PC-9 (cell line): ENCODE measurements at regions not wholly inside any gene's neighbourhood (a gene's known extent, or its start where the extent isn't known, plus 50 kb on each side); places are given as distances from the start of the nearest gene placed in this dataset.
"Not testable (repeated sequence)": the region's sequence is repeated elsewhere in the genome, so short reads cannot be mapped to it uniquely, and the experiment has no call there.

Experiments
- BruUV-seq: library from RNA; stranded (reverse); fragments of 400-500 nt; replicated peaks from 2 replicates; lab custom pipeline; 2021; lab: Mats Ljungman, UMichigan
- CTCF ChIA-PET: fragments of 300-600 bp; sonication (Branson Sonifier 250); formaldehyde crosslinking; loops from one replicate; lab custom pipeline; 2022; ENCODE audit warnings: antibody characterized with exemption; lab: Charles Lee
- POLR2A ChIA-PET: fragments of 300-600 bp; sonication (Branson Sonifier 250); formaldehyde crosslinking; loops from one replicate; lab custom pipeline; 2022; ENCODE audit warnings: antibody characterized with exemption; ENCODE audit not compliant: unreplicated experiment; lab: Charles Lee
- DNase-seq, 2 experiments: peaks; one replicate each; pipeline versions ENCODE4 v3.0.0 to v3.0.0-alpha.2; 2015 to 2022; ENCODE audit warnings: mixed read lengths in 1 of 2
- H2AFZ ChIP-seq: fragments of 200-600 bp; sonication (generic); 2 replicates; pipeline ENCODE4 v1.8.1; 2017; ENCODE audit warnings: antibody characterized with exemption
- H3F3A ChIP-seq: fragments of 200-600 bp; sonication (generic); 2 replicates; pipeline ENCODE4 v1.8.1; 2017; ENCODE audit warnings: antibody characterized with exemption, mild to moderate bottlenecking, low read depth; ENCODE audit not compliant: insufficient read depth
- H3K27ac ChIP-seq: fragments of 200-600 bp; sonication (generic); 2 replicates; pipeline ENCODE4 v1.6.1; 2016; ENCODE audit warnings: mixed run types
- H3K27me3 ChIP-seq: fragments of 200-600 bp; sonication (generic); 2 replicates; pipeline ENCODE4 v1.6.1; 2016; ENCODE audit warnings: low read depth, mixed run types; ENCODE audit not compliant: insufficient read depth
- H3K36me3 ChIP-seq: fragments of 200-600 bp; sonication (generic); 2 replicates; pipeline ENCODE4 v1.6.1; 2016; ENCODE audit warnings: low read depth, mixed run types
- H3K4me1 ChIP-seq: fragments of 200-600 bp; sonication (generic); replicated peaks from 2 replicates; pipeline ENCODE4 v1.6.1; 2016; ENCODE audit warnings: mixed run types; ENCODE audit not compliant: insufficient read depth
- H3K4me2 ChIP-seq: fragments of 200-600 bp; sonication (generic); 2 replicates; pipeline ENCODE4 v1.6.1; 2017; ENCODE audit warnings: mixed run types
- H3K4me3 ChIP-seq: fragments of 200-600 bp; sonication (generic); 2 replicates; pipeline ENCODE4 v1.6.1; 2016; ENCODE audit warnings: mixed run types
- H3K79me2 ChIP-seq: fragments of 200-600 bp; sonication (generic); 2 replicates; pipeline ENCODE4 v1.6.1; 2017; ENCODE audit warnings: low read depth, mixed run types
- H3K9me2 ChIP-seq: fragments of 200-600 bp; sonication (generic); 2 replicates; pipeline ENCODE4 v1.8.1; 2017; ENCODE audit warnings: mild to moderate bottlenecking; ENCODE audit not compliant: insufficient read depth
- H3K9me3 ChIP-seq: fragments of 200-600 bp; sonication (generic); 2 replicates; pipeline ENCODE4 v1.8.1; 2016; ENCODE audit warnings: low read depth; ENCODE audit not compliant: insufficient read depth
- H4K20me1 ChIP-seq: fragments of 200-600 bp; sonication (generic); 2 replicates; pipeline ENCODE4 v1.8.1; 2017; ENCODE audit not compliant: insufficient read depth
- EZH2 ChIP-seq: fragments of 200-600 bp; sonication (generic); IDR thresholded peaks from 2 replicates; pipeline ENCODE4 v1.8.0; 2017; ENCODE audit warnings: antibody characterized with exemption, low read depth
- intact Hi-C: fragments of 100-400 bp; cut with micrococcal nuclease; formaldehyde crosslinking; loops from one replicate; pipeline ENCODE4 v1.10.0; 2022; ENCODE audit not compliant: unreplicated experiment
- TF ChIP-seq, protein P1 (sequence below): fragments of 200-600 bp; sonication (generic); conservative IDR thresholded peaks from 2 replicates; pipeline ENCODE4 v1.6.1; 2017; ENCODE audit warnings: mixed run types, antibody characterized with exemption, mild to moderate bottlenecking, moderate library complexity

DNA sequence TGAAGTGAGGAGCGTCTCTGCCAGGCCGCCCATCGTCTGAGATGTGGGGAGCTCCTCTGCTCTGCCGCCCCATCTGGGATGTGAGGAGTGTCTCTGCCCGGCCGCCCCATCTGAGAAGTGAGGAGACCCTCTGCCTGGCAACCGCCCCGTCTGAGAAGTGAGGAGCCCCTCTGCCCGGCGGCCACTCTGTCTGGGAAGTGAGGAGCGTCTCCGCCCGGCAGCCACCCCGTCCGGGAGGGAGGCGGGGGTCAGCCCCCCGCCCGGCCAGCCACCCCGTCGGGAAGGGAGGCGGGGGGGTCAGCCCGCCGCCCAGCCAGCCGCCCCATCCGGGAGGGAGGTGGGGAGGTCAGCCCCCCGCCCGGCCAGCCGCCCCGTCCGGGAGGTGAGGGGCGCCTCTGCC, 77.6 kb upstream of the ADORA2B start:
- DNase-seq, H2AFZ ChIP-seq, H3K4me2 ChIP-seq, H4K20me1 ChIP-seq, CTCF ChIA-PET, H3K27me3 ChIP-seq, H3K4me3 ChIP-seq, H3K4me1 ChIP-seq, H3K9me2 ChIP-seq, H3F3A ChIP-seq, POLR2A ChIA-PET, intact Hi-C loops, H3K36me3 ChIP-seq, H3K79me2 ChIP-seq, BruUV-seq, H3K27ac ChIP-seq, H3K9me3 ChIP-seq: not testable (repeated sequence)

DNA sequence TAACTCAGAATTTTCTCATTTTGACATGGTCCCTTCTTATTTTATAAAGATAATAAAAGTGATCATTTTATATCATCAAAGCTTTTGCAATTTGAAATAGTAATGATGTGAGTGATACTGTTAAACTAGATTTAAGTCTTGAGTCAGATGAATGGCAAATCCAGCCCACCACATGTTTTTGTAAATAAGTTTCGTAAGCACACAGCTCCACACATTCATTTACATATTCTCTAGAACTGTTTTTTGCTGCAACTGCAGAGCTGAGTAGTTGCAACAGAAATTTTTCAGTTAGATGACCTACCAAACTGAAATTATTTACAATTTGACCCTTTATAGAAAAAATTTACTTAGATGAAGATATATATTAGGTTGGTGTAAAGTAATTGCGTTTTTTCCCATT, 75.1 kb upstream of the ADORA2B start:
- H2AFZ ChIP-seq, H3K9me2 ChIP-seq, intact Hi-C loops, H3F3A ChIP-seq, H4K20me1 ChIP-seq, H3K27ac ChIP-seq, DNase-seq, H3K9me3 ChIP-seq, H3K36me3 ChIP-seq, H3K4me2 ChIP-seq, H3K27me3 ChIP-seq, H3K79me2 ChIP-seq, H3K4me3 ChIP-seq, H3K4me1 ChIP-seq, POLR2A ChIA-PET, BruUV-seq, CTCF ChIA-PET: not testable (repeated sequence)

DNA sequence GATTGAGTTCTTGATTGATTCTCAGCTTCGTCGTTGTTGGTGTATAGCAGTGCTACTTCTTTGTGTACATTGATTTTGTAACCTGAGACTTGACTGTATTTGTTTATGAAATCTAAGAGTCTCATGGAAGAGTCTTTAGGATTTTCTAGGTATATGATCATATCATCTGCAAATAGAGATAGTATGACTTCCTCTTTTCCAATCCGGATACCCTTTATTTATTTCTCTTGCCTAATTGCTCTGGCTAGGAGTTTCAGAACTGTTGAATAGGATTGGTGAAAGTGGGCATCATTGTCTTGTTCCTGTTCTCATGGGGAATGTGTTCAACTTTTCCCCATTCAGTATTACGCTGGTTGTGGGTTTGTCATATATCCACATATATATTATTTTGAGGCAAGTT, 72.3 kb upstream of the ADORA2B start:
- H3K27me3 ChIP-seq, POLR2A ChIA-PET, H3K27ac ChIP-seq, H3K4me3 ChIP-seq, H3K4me1 ChIP-seq, H3K79me2 ChIP-seq, H4K20me1 ChIP-seq, H3K9me2 ChIP-seq, H3K9me3 ChIP-seq, CTCF ChIA-PET, H2AFZ ChIP-seq, BruUV-seq, H3K4me2 ChIP-seq, intact Hi-C loops, H3F3A ChIP-seq, H3K36me3 ChIP-seq, DNase-seq: not testable (repeated sequence)

DNA sequence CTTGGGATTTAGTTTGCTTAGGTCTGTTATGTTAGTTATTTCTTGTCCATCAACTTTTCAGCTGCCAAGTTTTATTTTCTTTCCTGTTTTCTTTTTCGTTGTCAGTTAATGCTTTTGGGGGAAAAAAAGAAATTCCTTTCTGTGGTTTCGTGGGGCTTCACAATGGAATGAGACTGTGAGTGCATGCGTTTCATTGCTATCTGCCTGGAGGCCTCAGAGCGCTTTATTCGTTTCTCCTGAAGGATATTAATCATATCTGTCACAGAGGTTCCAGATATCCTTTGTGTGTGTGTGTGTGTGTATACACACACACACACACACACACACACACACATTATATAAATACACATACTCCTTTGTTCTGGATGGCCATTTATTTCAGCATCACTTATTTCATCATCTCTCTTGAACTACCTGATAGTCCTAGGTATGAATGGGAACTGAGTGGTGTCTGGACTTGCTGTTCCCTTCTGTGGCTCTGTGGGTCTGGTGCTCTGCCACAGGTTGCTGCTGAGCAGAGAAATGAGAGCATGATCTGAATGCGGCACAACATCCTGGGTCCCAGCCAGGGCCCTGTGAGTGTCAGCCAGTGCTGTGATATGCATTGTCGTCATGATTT, 66.9 kb upstream of the ADORA2B start:
- H3K36me3 ChIP-seq, H3K9me2 ChIP-seq, H3K9me3 ChIP-seq, H3K4me3 ChIP-seq, H2AFZ ChIP-seq, H3K4me1 ChIP-seq, intact Hi-C loops, H3K4me2 ChIP-seq, H3K27me3 ChIP-seq, H3K79me2 ChIP-seq, H4K20me1 ChIP-seq, CTCF ChIA-PET, POLR2A ChIA-PET, BruUV-seq, DNase-seq, H3F3A ChIP-seq: not testable (repeated sequence)
- H3K27ac ChIP-seq: peak overlapping the region; percentile 32; the same call in 1 of the 2 replicates

DNA sequence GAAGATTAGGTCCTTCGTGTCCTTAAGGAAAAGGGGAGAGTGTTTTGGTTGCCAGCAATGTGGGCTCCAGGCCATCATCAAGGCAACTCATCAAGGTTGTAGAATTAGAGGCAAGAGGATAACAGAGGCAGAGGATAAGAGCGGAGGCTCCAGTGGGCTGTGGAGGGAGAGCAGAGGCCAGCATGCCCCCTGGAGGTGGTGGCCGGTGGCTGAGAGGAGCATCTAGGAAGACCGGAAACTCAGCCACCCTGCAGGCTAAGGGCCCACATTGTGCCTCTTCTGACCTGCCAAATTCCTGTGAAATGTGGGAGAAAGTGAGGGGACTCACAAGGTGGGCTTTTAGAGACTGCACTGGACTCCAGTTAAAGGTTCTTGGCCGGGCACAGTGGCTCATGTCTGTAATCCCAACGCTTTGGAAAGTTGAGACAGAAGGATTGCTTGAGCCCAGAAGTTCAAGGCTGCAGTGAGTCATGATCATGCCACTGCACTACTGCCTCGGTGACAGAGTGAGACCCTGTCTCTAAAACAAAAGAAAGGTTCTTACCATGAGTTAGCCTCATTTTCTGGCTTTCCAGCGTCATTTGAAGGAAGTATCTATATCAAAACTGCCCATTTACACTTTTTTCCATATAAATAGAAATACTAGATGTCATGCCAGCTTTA, 62.7 kb upstream of the ADORA2B start:
- POLR2A ChIA-PET: no interaction called here
- peaks cover 19% of the 10 kb centered on the region for H3K4me1 ChIP-seq
- DNase-seq: no peak
- H3K79me2 ChIP-seq: no peaks in the 10 kb centered on the region
- no peaks in the 10 kb centered on the region for H3K27me3 ChIP-seq
- intact Hi-C loops: no loop called here
- H3K9me3 ChIP-seq: no peaks in the 10 kb centered on the region
- CTCF ChIA-PET: no interaction called here
- H3K27ac ChIP-seq: no peak overlapping the region
- no peaks in the 10 kb centered on the region for H4K20me1 ChIP-seq
- TF ChIP-seq, protein P1, sequence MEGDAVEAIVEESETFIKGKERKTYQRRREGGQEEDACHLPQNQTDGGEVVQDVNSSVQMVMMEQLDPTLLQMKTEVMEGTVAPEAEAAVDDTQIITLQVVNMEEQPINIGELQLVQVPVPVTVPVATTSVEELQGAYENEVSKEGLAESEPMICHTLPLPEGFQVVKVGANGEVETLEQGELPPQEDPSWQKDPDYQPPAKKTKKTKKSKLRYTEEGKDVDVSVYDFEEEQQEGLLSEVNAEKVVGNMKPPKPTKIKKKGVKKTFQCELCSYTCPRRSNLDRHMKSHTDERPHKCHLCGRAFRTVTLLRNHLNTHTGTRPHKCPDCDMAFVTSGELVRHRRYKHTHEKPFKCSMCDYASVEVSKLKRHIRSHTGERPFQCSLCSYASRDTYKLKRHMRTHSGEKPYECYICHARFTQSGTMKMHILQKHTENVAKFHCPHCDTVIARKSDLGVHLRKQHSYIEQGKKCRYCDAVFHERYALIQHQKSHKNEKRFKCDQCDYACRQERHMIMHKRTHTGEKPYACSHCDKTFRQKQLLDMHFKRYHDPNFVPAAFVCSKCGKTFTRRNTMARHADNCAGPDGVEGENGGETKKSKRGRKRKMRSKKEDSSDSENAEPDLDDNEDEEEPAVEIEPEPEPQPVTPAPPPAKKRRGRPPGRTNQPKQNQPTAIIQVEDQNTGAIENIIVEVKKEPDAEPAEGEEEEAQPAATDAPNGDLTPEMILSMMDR: no peak
- TF ChIP-seq EZH2: no peak
- H3K9me2 ChIP-seq: no peaks in the 10 kb centered on the region
- BruUV-seq: no TSS peak
- no peak overlapping the region for H3K4me3 ChIP-seq
- H3K36me3 ChIP-seq: no peaks in the 10 kb centered on the region
- H2AFZ ChIP-seq: no peak overlapping the region
- H3K4me2 ChIP-seq: no peak overlapping the region
- H3F3A ChIP-seq: no peaks in the 10 kb centered on the region; the same call in 1 of the 2 replicates
